Mucosa of rectum (tissue), 2 donors: ENCODE measurements at regions not wholly inside any gene's neighbourhood (a gene's known extent, or its start where the extent isn't known, plus 50 kb on each side); places are given as distances from the start of the nearest gene placed in this dataset.
"Not testable (repeated sequence)": the region's sequence is repeated elsewhere in the genome, so short reads cannot be mapped to it uniquely, and the experiment has no call there.

ENCODE experiments used
- H3K27ac ChIP-seq, 2 donors: one replicate each; pipeline ENCODE4 v1.7.0; 2013; ENCODE audit warnings: inconsistent platforms in 2 of 2, low read depth in 2 of 2, low read length in 2 of 2
- H3K27me3 ChIP-seq, 2 donors: one replicate each; pipeline ENCODE4 v1.7.0; 2013; ENCODE audit warnings: low read length in 2 of 2; ENCODE audit not compliant: control insufficient read depth in 2 of 2, insufficient read depth in 2 of 2
- H3K36me3 ChIP-seq, 2 donors: one replicate each; pipeline ENCODE4 v1.7.0; 2013; ENCODE audit warnings: low read length in 2 of 2; ENCODE audit not compliant: control insufficient read depth in 2 of 2, insufficient read depth in 2 of 2
- H3K4me1 ChIP-seq, 2 donors: one replicate each; pipeline ENCODE4 v1.7.0; 2013; ENCODE audit warnings: low read length in 2 of 2, mild to moderate bottlenecking in 1 of 2; ENCODE audit not compliant: control insufficient read depth in 2 of 2, insufficient read depth in 2 of 2
- H3K4me3 ChIP-seq, 2 donors: one replicate each; pipeline ENCODE4 v1.7.0; 2013; ENCODE audit warnings: low read length in 2 of 2
- H3K9ac ChIP-seq, 2 donors: one replicate each; pipeline ENCODE4 v1.7.0; 2013; ENCODE audit warnings: low read length in 2 of 2, low read depth in 1 of 2, mild to moderate bottlenecking in 1 of 2
- H3K9me3 ChIP-seq, 2 donors: one replicate each; pipeline ENCODE4 v1.7.0; 2013; ENCODE audit warnings: low read length in 2 of 2; ENCODE audit not compliant: control insufficient read depth in 2 of 2
- donor health status: healthy.
- donor health status: Normal muscosa, but diverticular disease.

- H3K27me3 ChIP-seq, result no peaks in the 10 kb centered on the region
- H3K9me3 ChIP-seq, result no peaks in the 10 kb centered on the region
- no peaks in the 10 kb centered on the region for H3K36me3 ChIP-seq
- no peak overlapping the region for H3K9ac ChIP-seq
- no peaks in the 10 kb centered on the region for H3K4me1 ChIP-seq
- no peak overlapping the region for H3K27ac ChIP-seq
- no peak overlapping the region for H3K4me3 ChIP-seq
These were observed 54.4 kb upstream of the BMP4 start for GRCh38 chr14:54010981-54011380.

- H3K9ac ChIP-seq, result no peak overlapping the region
- H3K4me1 ChIP-seq, result no peaks in the 10 kb centered on the region
These were observed 66.4 kb upstream of the BMP4 start for GRCh38 chr14:54023027-54023426.

DNA sequence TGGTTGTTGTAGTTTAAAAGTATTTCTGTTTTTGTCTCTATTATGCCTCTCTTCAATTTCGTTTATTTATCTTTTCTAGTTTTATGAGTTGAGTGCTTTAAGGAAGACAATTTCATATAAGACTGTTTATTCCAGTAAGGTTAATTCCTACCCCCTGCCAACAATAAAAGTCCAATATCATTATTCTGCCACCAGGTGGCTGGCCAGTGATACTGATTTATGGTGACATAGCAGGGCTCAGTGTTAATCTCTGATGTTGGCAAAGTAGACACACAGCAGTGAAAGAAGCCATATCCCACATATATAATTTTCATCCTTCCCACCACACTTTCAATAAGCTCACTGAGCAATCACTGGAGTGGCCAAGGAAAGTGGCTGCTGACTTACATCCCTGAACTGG is 69.0 kb upstream of the BMP4 start:
- Histone ChIP-seq H3K9me3 (no peaks in the 10 kb centered on the region), H3K9ac (no peak overlapping the region), H3K4me3 (no peak overlapping the region), H3K27me3 (no peaks in the 10 kb centered on the region), H3K36me3 (no peaks in the 10 kb centered on the region), H3K27ac (no peak overlapping the region), H3K4me1 (no peaks in the 10 kb centered on the region)

More at GRCh38 chr14:54023027-54023426, 66.4 kb upstream of the BMP4 start:
- H3K36me3 ChIP-seq, result no peaks in the 10 kb centered on the region
- H3K9me3 ChIP-seq, result no peaks in the 10 kb centered on the region
- no peak overlapping the region for H3K4me3 ChIP-seq
- no peak overlapping the region for H3K27ac ChIP-seq
- no peaks in the 10 kb centered on the region for H3K27me3 ChIP-seq

GRCh38 chr14:54026671-54027070 is 70.0 kb upstream of the BMP4 start:
- Histone ChIP-seq H3K36me3 (no peaks in the 10 kb centered on the region), H3K9me3 (no peaks in the 10 kb centered on the region), H3K4me1 (no peaks in the 10 kb centered on the region), H3K9ac (no peak overlapping the region), H3K4me3 (no peak overlapping the region), H3K27ac (no peak overlapping the region), H3K27me3 (no peaks in the 10 kb centered on the region)

DNA sequence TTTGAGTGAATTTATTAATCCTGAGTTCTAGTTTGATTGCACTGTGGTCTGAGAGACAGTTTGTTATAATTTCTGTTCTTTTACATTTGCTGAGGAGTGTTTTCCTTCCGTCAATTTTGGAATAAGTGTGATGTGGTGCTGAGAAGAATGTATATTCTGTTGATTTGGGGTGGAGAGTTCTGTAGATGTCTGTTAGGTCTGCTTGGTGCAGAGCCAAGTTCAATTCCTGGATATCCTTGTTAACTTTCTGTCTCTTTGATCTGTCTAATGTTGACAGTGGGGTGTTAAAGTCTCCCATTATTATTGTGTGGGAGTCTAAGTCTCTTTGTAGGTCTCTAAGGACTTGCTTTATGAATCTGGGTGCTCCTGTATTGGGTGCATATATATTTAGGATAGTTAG is 74.4 kb upstream of the BMP4 start:
- not testable (repeated sequence) for H3K27me3 ChIP-seq, H3K9me3 ChIP-seq, H3K27ac ChIP-seq, H3K36me3 ChIP-seq, H3K4me1 ChIP-seq, H3K9ac ChIP-seq, H3K4me3 ChIP-seq

DNA sequence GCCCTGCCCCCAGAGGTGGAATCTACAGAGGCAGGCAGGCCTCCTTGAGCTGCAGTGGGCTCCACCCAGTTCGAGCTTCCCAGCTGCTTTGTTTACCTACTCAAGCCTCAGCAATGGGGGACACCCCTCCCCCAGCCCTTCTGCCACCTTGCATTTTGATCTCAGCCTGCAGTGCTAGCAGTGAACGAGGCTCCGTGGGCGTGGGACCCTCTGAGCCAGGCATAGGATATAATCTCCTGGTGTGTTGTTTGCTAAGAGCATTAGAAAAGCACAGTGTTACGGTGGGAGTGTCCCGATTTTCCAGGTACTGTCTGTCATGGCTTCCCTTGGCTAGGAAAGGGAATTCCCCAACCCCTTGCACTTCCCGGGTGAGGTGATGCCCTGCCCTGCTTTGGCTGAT is 76.7 kb upstream of the BMP4 start:
- H3K4me1 ChIP-seq, H3K9me3 ChIP-seq, H3K4me3 ChIP-seq: not testable (repeated sequence)

DNA sequence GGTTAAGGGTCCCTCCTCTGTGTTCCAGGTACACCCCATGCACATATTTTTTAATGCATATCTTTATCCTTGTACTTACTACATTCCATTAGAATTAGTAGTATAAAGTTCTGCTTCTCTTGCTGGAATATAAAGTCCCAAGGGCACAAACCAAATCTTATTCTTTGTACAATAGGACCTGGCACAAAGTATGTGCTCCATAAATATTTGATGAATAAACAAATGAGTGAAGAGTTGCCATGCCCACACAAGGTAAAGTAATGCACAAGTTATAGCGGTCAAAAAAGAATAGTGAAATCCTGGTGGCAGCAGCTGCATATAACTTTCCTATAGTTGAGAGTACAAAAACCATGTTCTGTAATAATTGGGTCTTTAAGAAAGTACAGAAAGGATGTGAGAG is 82.1 kb upstream of the BMP4 start:
- Histone ChIP-seq H3K4me1 (no peaks in the 10 kb centered on the region), H3K9ac (no peak overlapping the region), H3K4me3 (no peak overlapping the region), H3K36me3 (no peaks in the 10 kb centered on the region), H3K27me3 (no peaks in the 10 kb centered on the region), H3K9me3 (peaks cover 2 to 4% of the 10 kb centered on the region in 2 donors), H3K27ac (no peak overlapping the region)

More for the DNA sequence above, 76.7 kb upstream of the BMP4 start:
- not testable (repeated sequence) for H3K27me3 ChIP-seq, H3K9ac ChIP-seq, H3K27ac ChIP-seq, H3K36me3 ChIP-seq

DNA sequence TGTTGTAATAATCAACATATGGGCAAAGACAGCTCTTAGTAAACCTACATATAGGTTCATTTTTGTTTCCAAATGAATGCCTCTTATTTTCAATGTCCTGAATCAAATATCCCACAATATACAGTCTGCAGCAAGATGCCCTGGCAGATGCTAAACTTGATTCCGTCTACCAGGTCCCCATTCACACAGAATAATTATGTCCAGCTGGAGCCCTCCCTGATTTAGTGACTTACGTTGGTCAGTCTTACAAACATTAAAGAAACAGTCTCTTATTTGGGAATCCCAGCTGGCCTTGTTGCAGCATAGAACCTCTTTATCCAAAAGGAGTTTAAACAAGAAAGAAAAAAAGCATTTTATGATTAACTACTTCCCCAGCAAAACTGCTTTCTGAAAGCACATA is 82.7 kb upstream of the BMP4 start:
- Histone ChIP-seq H3K9ac (no peak overlapping the region), H3K4me3 (no peak overlapping the region), H3K27me3 (no peaks in the 10 kb centered on the region), H3K9me3 (peaks cover 2 to 4% of the 10 kb centered on the region in 2 donors), H3K36me3 (no peaks in the 10 kb centered on the region), H3K27ac (no peak overlapping the region), H3K4me1 (no peaks in the 10 kb centered on the region)

DNA sequence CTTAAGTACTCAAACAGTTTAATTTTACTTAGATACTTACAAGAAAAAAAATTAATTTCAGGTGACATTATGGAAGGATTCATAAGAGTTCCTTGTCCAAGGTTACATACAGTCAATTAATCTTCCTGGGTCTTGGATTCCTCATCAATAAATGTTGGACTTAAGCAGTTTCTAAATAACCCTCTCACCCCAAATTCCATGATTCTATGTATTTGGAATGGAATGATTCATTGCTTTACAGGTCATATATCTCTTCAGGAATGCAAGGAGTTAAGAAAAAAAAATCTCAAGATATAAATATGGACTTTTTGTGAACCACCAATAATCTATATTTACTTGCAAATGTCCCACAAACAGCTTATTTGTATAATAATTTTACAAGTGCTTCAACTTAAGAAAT is 84.2 kb upstream of the BMP4 start:
- Histone ChIP-seq H3K4me3 (no peak overlapping the region), H3K4me1 (no peaks in the 10 kb centered on the region), H3K27me3 (no peaks in the 10 kb centered on the region), H3K9ac (no peak overlapping the region), H3K36me3 (no peaks in the 10 kb centered on the region), H3K27ac (no peak overlapping the region), H3K9me3 (no peaks in the 10 kb centered on the region)

GRCh38 chr14:54046250-54046649 is 89.6 kb upstream of the BMP4 start:
- H3K9me3 ChIP-seq, result no peaks in the 10 kb centered on the region
- no peak overlapping the region for H3K4me3 ChIP-seq
- H3K9ac ChIP-seq, result no peak overlapping the region
- peaks cover 5 to 7% of the 10 kb centered on the region in 2 donors for H3K4me1 ChIP-seq
- no peaks in the 10 kb centered on the region for H3K36me3 ChIP-seq
- H3K27me3 ChIP-seq, result peaks cover 0 to 2% of the 10 kb centered on the region in 2 donors
- H3K27ac ChIP-seq, result no peak overlapping the region

DNA sequence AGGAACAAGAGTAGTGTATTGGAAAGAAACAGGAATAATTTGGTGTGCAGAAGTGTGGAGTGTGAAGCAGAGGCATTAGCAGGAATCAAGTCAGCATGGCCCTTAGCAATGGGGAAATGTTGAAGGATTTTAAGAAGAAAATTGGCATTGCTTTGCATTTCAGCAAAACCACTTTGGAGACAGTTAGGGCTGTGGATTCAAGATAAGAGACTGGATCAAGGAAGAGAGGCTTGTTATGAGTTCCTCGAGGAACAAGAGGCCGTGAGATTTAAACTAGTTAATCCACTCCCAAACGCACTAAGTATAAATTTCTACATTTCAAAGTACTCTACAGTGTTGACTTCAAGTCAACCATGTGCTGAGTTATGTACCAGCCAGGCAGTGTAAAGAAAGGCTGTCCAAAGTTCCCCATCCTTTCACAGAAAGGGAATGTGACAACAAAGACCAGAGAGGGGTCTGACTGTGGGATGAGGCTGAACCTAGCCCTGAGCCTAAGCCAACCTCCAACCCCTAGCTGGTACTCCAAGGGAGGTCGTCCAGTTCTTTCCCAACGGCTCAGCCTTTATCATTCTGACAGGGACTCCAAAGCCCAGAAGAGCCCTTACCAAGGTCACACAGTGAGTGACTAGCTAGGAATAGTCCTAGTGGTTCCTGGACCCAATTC is 91.2 kb upstream of the BMP4 start:
- Histone ChIP-seq H3K4me1 (peaks cover 5 to 7% of the 10 kb centered on the region in 2 donors), H3K9me3 (no peaks in the 10 kb centered on the region), H3K36me3 (no peaks in the 10 kb centered on the region), H3K27ac (no peak overlapping the region), H3K4me3 (no peak overlapping the region), H3K27me3 (peaks cover 0 to 2% of the 10 kb centered on the region in 2 donors), H3K9ac (no peak overlapping the region)
